C4-2B (cell line): ENCODE measurements at regions not wholly inside any gene's neighbourhood (a gene's known extent, or its start where the extent isn't known, plus 50 kb on each side); places are given as distances from the start of the nearest gene placed in this dataset.

Experiments used
- CTCF ChIP-seq: fragments of 450-650 bp; conservative IDR thresholded peaks from 2 replicates; pipeline ENCODE4 v1.5.1; 2017; ENCODE audit warnings: mild to moderate bottlenecking
- ZFX ChIP-seq: fragments of 450-650 bp; IDR thresholded peaks from 2 replicates; pipeline ENCODE4 v1.6.1; 2017

GRCh38 chr6:141513830-141514229 lies 618.9 kb upstream of the GJE1 start:
- no peak for TF ChIP-seq CTCF
- no peak for TF ChIP-seq ZFX
